PC-9 (cell line): ENCODE measurements at regions not wholly inside any gene's neighbourhood (a gene's known extent, or its start where the extent isn't known, plus 50 kb on each side); places are given as distances from the start of the nearest gene placed in this dataset.

Experiments
- BruUV-seq: library from RNA; stranded (reverse); fragments of 400-500 nt; replicated peaks from 2 replicates; lab custom pipeline; 2021; lab: Mats Ljungman, UMichigan
- CTCF ChIA-PET: fragments of 300-600 bp; sonication (Branson Sonifier 250); formaldehyde crosslinking; loops from one replicate; lab custom pipeline; 2022; ENCODE audit warnings: antibody characterized with exemption; lab: Charles Lee
- POLR2A ChIA-PET: fragments of 300-600 bp; sonication (Branson Sonifier 250); formaldehyde crosslinking; loops from one replicate; lab custom pipeline; 2022; ENCODE audit warnings: antibody characterized with exemption; ENCODE audit not compliant: unreplicated experiment; lab: Charles Lee
- DNase-seq, 2 experiments: peaks; one replicate each; pipeline versions ENCODE4 v3.0.0 to v3.0.0-alpha.2; 2015 to 2022; ENCODE audit warnings: mixed read lengths in 1 of 2
- H2AFZ ChIP-seq: fragments of 200-600 bp; sonication (generic); 2 replicates; pipeline ENCODE4 v1.8.1; 2017; ENCODE audit warnings: antibody characterized with exemption
- H3F3A ChIP-seq: fragments of 200-600 bp; sonication (generic); 2 replicates; pipeline ENCODE4 v1.8.1; 2017; ENCODE audit warnings: antibody characterized with exemption, mild to moderate bottlenecking, low read depth; ENCODE audit not compliant: insufficient read depth
- H3K27ac ChIP-seq: fragments of 200-600 bp; sonication (generic); 2 replicates; pipeline ENCODE4 v1.6.1; 2016; ENCODE audit warnings: mixed run types
- H3K27me3 ChIP-seq: fragments of 200-600 bp; sonication (generic); 2 replicates; pipeline ENCODE4 v1.6.1; 2016; ENCODE audit warnings: low read depth, mixed run types; ENCODE audit not compliant: insufficient read depth
- H3K36me3 ChIP-seq: fragments of 200-600 bp; sonication (generic); 2 replicates; pipeline ENCODE4 v1.6.1; 2016; ENCODE audit warnings: low read depth, mixed run types
- H3K4me1 ChIP-seq: fragments of 200-600 bp; sonication (generic); replicated peaks from 2 replicates; pipeline ENCODE4 v1.6.1; 2016; ENCODE audit warnings: mixed run types; ENCODE audit not compliant: insufficient read depth
- H3K4me2 ChIP-seq: fragments of 200-600 bp; sonication (generic); 2 replicates; pipeline ENCODE4 v1.6.1; 2017; ENCODE audit warnings: mixed run types
- H3K4me3 ChIP-seq: fragments of 200-600 bp; sonication (generic); 2 replicates; pipeline ENCODE4 v1.6.1; 2016; ENCODE audit warnings: mixed run types
- H3K79me2 ChIP-seq: fragments of 200-600 bp; sonication (generic); 2 replicates; pipeline ENCODE4 v1.6.1; 2017; ENCODE audit warnings: low read depth, mixed run types
- H3K9me2 ChIP-seq: fragments of 200-600 bp; sonication (generic); 2 replicates; pipeline ENCODE4 v1.8.1; 2017; ENCODE audit warnings: mild to moderate bottlenecking; ENCODE audit not compliant: insufficient read depth
- H3K9me3 ChIP-seq: fragments of 200-600 bp; sonication (generic); 2 replicates; pipeline ENCODE4 v1.8.1; 2016; ENCODE audit warnings: low read depth; ENCODE audit not compliant: insufficient read depth
- H4K20me1 ChIP-seq: fragments of 200-600 bp; sonication (generic); 2 replicates; pipeline ENCODE4 v1.8.1; 2017; ENCODE audit not compliant: insufficient read depth
- EZH2 ChIP-seq: fragments of 200-600 bp; sonication (generic); IDR thresholded peaks from 2 replicates; pipeline ENCODE4 v1.8.0; 2017; ENCODE audit warnings: antibody characterized with exemption, low read depth
- intact Hi-C: fragments of 100-400 bp; cut with micrococcal nuclease; formaldehyde crosslinking; loops from one replicate; pipeline ENCODE4 v1.10.0; 2022; ENCODE audit not compliant: unreplicated experiment
- TF ChIP-seq, protein P1 (sequence below): fragments of 200-600 bp; sonication (generic); conservative IDR thresholded peaks from 2 replicates; pipeline ENCODE4 v1.6.1; 2017; ENCODE audit warnings: mixed run types, antibody characterized with exemption, mild to moderate bottlenecking, moderate library complexity

- no peak for TF ChIP-seq EZH2
- TF ChIP-seq, protein P1, sequence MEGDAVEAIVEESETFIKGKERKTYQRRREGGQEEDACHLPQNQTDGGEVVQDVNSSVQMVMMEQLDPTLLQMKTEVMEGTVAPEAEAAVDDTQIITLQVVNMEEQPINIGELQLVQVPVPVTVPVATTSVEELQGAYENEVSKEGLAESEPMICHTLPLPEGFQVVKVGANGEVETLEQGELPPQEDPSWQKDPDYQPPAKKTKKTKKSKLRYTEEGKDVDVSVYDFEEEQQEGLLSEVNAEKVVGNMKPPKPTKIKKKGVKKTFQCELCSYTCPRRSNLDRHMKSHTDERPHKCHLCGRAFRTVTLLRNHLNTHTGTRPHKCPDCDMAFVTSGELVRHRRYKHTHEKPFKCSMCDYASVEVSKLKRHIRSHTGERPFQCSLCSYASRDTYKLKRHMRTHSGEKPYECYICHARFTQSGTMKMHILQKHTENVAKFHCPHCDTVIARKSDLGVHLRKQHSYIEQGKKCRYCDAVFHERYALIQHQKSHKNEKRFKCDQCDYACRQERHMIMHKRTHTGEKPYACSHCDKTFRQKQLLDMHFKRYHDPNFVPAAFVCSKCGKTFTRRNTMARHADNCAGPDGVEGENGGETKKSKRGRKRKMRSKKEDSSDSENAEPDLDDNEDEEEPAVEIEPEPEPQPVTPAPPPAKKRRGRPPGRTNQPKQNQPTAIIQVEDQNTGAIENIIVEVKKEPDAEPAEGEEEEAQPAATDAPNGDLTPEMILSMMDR, result no peak
- BruUV-seq, result no TSS peak
- ChIA-PET CTCF (no interaction called here), POLR2A (no interaction called here)
- no peak overlapping the region for H3K4me2 ChIP-seq
- no peaks in the 10 kb centered on the region for H3F3A ChIP-seq
- H3K9me3 ChIP-seq, result 0 out of 2 replicates have a peak, but pooled peaks cover 4% of the 10 kb centered on the region
- H3K9me2 ChIP-seq, result no peaks in the 10 kb centered on the region
- no peak for DNase-seq
- H2AFZ ChIP-seq, result 0 out of 2 replicates have a peak overlapping the region, but pooled peaks have one; percentile 50
- H3K27me3 ChIP-seq, result no peaks in the 10 kb centered on the region
- H3K4me3 ChIP-seq, result no peak overlapping the region
- intact Hi-C loops, result no loop called here
- no peak overlapping the region for H3K27ac ChIP-seq
- no peaks in the 10 kb centered on the region for H3K36me3 ChIP-seq
- no peaks in the 10 kb centered on the region for H4K20me1 ChIP-seq
- H3K4me1 ChIP-seq, result no peaks in the 10 kb centered on the region
- no peaks in the 10 kb centered on the region for H3K79me2 ChIP-seq
Observed at GRCh38 chr9:115632391-115632790, 514.4 kb upstream of the TNC start.

DNA sequence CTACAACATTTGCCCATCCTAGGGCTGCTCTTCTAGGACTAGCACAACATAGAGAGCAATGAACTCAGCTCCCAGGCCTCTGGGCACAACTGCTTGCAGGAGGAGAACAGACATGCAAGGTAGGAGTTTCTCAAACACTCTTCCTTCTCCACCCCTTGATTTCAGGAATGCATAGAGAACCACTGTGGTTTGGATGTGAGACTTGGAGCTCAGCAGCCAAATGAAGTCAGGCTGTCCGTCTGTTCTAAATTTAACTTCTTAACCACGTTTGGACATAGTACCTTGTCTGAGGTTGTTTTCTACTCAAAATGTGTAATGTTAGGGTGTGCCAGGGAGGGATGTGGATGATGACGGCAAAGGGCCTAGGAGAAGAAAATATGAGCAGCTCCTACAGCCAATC is 515.1 kb upstream of the TNC start:
- Histone ChIP-seq H2AFZ (no peak overlapping the region), H3K9me2 (no peaks in the 10 kb centered on the region), H3K27me3 (no peaks in the 10 kb centered on the region), H3K27ac (no peak overlapping the region), H3K4me1 (no peaks in the 10 kb centered on the region), H3K79me2 (no peaks in the 10 kb centered on the region), H3K9me3 (0 out of 2 replicates have a peak, but pooled peaks cover 4% of the 10 kb centered on the region), H3K4me3 (no peak overlapping the region), H3F3A (no peaks in the 10 kb centered on the region), H3K36me3 (no peaks in the 10 kb centered on the region), H3K4me2 (no peak overlapping the region), H4K20me1 (no peaks in the 10 kb centered on the region)
- ChIA-PET CTCF (no interaction called here), POLR2A (no interaction called here)
- BruUV-seq, result no TSS peak
- TF ChIP-seq EZH2, result no peak
- TF ChIP-seq, protein P1, result no peak
- no peak for DNase-seq
- intact Hi-C loops, result no loop called here

DNA sequence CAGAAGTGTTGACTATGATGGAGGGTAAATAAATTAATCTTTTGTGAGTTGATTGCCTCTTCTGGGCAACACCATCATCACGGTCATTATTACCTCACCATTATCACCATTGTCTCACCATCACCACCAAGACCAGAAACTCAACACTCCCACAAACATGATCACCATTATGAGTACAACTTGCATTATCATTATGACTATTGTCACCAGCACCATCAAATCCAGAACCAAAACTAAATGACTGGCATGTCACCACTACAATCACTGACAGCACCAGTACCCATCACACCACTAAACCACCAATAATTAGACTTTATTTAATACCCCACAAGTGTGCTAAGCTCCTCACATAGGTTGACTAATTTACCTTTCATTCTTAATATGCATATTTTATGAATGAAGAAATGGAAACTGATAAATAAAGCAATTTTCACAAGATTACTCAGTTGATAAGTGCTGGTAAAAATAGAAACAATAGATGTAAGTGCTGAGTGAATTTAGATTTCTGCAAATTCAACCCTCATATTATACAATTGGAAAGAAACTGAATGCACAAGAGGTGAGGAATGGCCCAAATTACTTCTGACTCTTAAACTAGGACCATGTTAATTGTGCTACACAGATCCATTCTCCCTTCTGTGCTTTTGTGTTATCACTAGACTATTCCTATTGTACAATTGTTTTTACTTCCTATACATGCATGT is 517.8 kb upstream of the PAPPA start:
- Histone ChIP-seq H3K36me3 (no peaks in the 10 kb centered on the region), H4K20me1 (no peaks in the 10 kb centered on the region), H3K4me1 (peaks cover 5% of the 10 kb centered on the region; the same call in 1 of the 2 replicates), H3K4me3 (no peak overlapping the region), H3K4me2 (no peak overlapping the region), H3F3A (no peaks in the 10 kb centered on the region), H3K9me3 (0 out of 2 replicates have a peak, but pooled peaks cover 4% of the 10 kb centered on the region), H3K79me2 (no peaks in the 10 kb centered on the region), H3K9me2 (no peaks in the 10 kb centered on the region), H3K27ac (no peak overlapping the region), H2AFZ (no peak overlapping the region), H3K27me3 (no peaks in the 10 kb centered on the region)
- ChIA-PET POLR2A (no interaction called here), CTCF (no interaction called here)
- BruUV-seq, result no TSS peak
- TF ChIP-seq EZH2, result no peak
- TF ChIP-seq, protein P1, result no peak
- DNase-seq, result no peak
- intact Hi-C loops, result no loop called here
